Vagina (tissue), 2 donors: ENCODE measurements at regions not wholly inside any gene's neighbourhood (a gene's known extent, or its start where the extent isn't known, plus 50 kb on each side); places are given as distances from the start of the nearest gene placed in this dataset.

Source experiments
- CTCF ChIP-seq, 3 experiments: fragments of 450-650 bp in 2 of 3; fragments of 200-600 bp in 1 of 3; sonication (generic) in 1 of 3; IDR thresholded peaks; one replicate each; pipeline ENCODE4 v1.5.1; 2017 to 2019; ENCODE audit warnings: antibody characterized with exemption in 3 of 3, mild to moderate bottlenecking in 2 of 3, moderate library complexity in 2 of 3
- POLR2A ChIP-seq, 2 donors: fragments of 450-650 bp; IDR thresholded peaks; one replicate each; pipeline ENCODE4 v1.6.1; 2017; ENCODE audit warnings: antibody characterized with exemption in 2 of 2, mild to moderate bottlenecking in 2 of 2, moderate library complexity in 2 of 2

- TF ChIP-seq CTCF (IDR thresholded peaks at IDR 0.05): no peak
- TF ChIP-seq POLR2A (IDR thresholded peaks at IDR 0.05): no peak
Measured at GRCh38 chr10:57249615-57250281, 888.7 kb upstream of the ZWINT start.
